Activated CD4-positive, alpha-beta memory T cell treated with anti-CD3 and anti-CD28 coated beads for 36 hours (primary cell): ENCODE measurements at regions not wholly inside any gene's neighbourhood (a gene's known extent, or its start where the extent isn't known, plus 50 kb on each side); places are given as distances from the start of the nearest gene placed in this dataset.
"Not testable (repeated sequence)": the region's sequence is repeated elsewhere in the genome, so short reads cannot be mapped to it uniquely, and the experiment has no call there.

Experiments
- CTCF ChIA-PET: fragments of 350-600 bp; sonication (Branson Sonifier 250); formaldehyde crosslinking; loops from one replicate; lab custom pipeline; 2021; ENCODE audit warnings: antibody characterized with exemption, inconsistent platforms; lab: Charles Lee
- POLR2A ChIA-PET: fragments of 350-600 bp; sonication (Branson Sonifier 250); formaldehyde crosslinking; loops from one replicate; lab custom pipeline; 2021; ENCODE audit warnings: antibody characterized with exemption; lab: Charles Lee
- DNase-seq: peaks from one replicate; pipeline ENCODE4 v3.0.0-alpha.2; 2020
- H3K27ac Mint-ChIP-seq: one replicate; pipeline ENCODE4 v1.8.0; 2021; ENCODE audit warnings: mixed read lengths
- H3K27me3 Mint-ChIP-seq: one replicate; pipeline ENCODE4 v1.8.0; 2021; ENCODE audit warnings: mixed read lengths
- H3K36me3 Mint-ChIP-seq: one replicate; pipeline ENCODE4 v1.8.0; 2021; ENCODE audit warnings: mixed read lengths
- H3K4me1 Mint-ChIP-seq: one replicate; pipeline ENCODE4 v1.8.0; 2021; ENCODE audit warnings: low read depth, mixed read lengths
- H3K4me3 Mint-ChIP-seq: one replicate; pipeline ENCODE4 v1.8.0; 2021; ENCODE audit warnings: mild to moderate bottlenecking, mixed read lengths
- H3K9me3 Mint-ChIP-seq: one replicate; pipeline ENCODE4 v1.8.0; 2021; ENCODE audit warnings: mixed read lengths
- intact Hi-C: fragments of 100-400 bp; cut with micrococcal nuclease; formaldehyde crosslinking; loops from one replicate; pipeline ENCODE4 v1.15.1; 2023

DNA sequence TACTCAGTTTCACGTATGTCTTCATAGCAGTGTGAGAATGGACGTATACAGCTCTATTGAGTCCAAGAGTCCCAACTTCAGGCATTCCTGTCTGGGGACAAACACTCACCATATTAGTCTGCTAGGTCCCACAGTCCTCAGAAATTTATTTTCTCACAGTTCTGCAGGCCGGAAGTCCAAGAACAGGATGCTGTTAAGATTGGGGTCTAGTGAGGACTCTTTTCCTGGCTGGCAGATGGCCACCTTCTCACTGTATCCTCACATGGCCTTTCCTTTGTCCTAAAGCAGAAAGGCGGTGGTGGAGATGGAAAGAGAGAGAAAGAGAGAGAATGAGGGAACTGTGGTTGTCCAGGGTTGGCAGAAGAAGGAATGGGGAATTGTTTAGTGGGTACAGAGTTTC, 82.0 kb upstream of the PRKX start:
- POLR2A ChIA-PET, H3K27ac Mint-ChIP-seq, intact Hi-C loops, H3K27me3 Mint-ChIP-seq, H3K4me3 Mint-ChIP-seq, H3K36me3 Mint-ChIP-seq, H3K4me1 Mint-ChIP-seq, H3K9me3 Mint-ChIP-seq, DNase-seq, CTCF ChIA-PET: not testable (repeated sequence)

DNA sequence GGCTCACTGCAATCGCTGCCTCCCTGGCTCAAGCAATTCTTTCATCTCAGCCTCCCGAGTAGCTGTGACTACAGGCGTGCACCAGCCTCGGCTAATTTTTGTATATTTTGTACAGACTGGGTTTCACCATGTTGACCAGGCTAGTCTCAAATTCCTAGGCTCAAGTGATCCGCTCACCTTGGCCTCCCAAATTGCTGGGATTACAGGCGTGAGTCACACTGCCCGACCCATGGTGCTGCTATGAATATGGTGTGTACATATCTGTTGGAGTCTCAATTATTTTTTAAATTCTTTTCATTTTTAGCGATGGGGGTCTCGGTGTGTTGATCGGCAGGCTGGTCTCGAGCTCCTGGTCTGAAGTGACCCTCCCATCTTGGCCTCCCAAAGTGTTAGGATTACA, 78.0 kb upstream of the PRKX start:
- H3K9me3 Mint-ChIP-seq: no peaks in the 10 kb centered on the region
- CTCF ChIA-PET: interaction anchor here (1.2 kb wide), 1 partner anchor 141 kb away, joined by 3 read pairs; no protein-coding TSS in a partner anchor
- no peak overlapping the region for H3K27ac Mint-ChIP-seq
- no peak overlapping the region for H3K4me3 Mint-ChIP-seq
- no peaks in the 10 kb centered on the region for H3K27me3 Mint-ChIP-seq
- H3K4me1 Mint-ChIP-seq: peaks cover 3% of the 10 kb centered on the region
- POLR2A ChIA-PET: no interaction called here
- intact Hi-C loops: no loop called here
- DNase-seq: no peak
- no peaks in the 10 kb centered on the region for H3K36me3 Mint-ChIP-seq

DNA sequence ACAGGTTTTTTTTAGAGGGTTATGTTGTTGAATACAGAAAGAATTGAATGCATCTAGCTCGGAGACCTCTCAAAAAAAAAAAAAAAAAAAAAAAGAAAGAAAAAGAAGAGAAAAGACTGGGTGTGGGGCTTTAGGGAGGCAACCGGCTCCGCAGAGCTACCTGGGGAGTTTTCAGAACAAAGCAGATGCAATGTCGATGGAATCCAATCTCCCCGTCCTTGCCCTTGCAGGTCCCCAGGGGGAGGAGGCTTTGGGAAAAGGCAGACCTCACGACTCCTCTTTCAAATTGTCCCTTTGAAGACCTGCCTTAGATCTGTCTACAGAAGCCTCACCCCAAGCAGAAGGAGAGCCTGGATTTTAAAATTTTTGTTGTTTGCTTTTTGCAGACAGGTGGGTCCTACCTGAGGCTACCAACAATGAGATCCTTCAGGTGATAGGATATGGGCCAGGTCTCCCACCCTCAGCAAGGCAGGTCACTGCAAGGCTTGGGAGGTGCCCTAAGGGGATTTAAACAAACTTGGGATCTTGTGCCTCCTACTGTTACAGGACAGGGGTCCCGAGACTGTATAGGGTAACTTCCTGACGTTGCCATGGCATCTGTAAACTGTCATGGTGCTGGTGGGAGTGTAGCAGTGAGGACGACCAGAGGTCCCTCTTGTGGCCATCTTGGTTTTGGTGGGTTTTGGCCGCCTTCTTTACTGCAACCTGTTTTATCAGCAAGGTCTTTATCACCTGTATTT, 75.2 kb upstream of the PRKX start:
- no peaks in the 10 kb centered on the region for H3K27me3 Mint-ChIP-seq

DNA sequence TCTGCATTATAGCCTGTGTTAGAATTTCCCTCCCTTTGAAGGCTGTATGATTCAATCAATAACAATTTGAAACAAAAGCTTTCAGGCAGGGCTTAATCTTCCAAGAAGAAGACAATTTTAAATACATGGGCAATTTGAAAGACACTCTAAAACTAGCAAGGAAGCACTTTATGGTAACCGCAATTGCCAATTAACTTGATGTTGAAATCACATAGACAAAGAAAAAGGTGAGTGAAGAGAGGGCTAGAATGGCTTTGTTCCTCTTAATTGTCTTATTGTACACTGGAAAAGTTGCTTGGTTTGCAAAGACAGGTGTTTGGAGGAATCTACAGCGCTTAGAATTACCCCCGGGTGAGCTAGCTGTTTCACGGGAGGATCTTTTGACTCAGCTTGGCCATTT, 74.4 kb upstream of the PRKX start:
- no peaks in the 10 kb centered on the region for H3K27me3 Mint-ChIP-seq
- H3K36me3 Mint-ChIP-seq: no peaks in the 10 kb centered on the region
- H3K27ac Mint-ChIP-seq: no peak overlapping the region
- POLR2A ChIA-PET: interaction anchor here (0.5 kb wide), 1 partner anchor 82 kb away, joined by 4 read pairs; no protein-coding TSS in a partner anchor
- no peak overlapping the region for H3K4me3 Mint-ChIP-seq
- H3K9me3 Mint-ChIP-seq: no peaks in the 10 kb centered on the region
- intact Hi-C loops: loop anchor here (2.0 to 10.0 kb wide), 2 partner anchors 73 to 137 kb away; partner anchors contain the start of gene PRKX
- no peak for DNase-seq
- CTCF ChIA-PET: interaction anchor here (0.6 kb wide), 1 partner anchor 76 kb away, joined by 3 read pairs; no protein-coding TSS in a partner anchor
- peaks cover 3% of the 10 kb centered on the region for H3K4me1 Mint-ChIP-seq

More for the DNA sequence above, 75.2 kb upstream of the PRKX start:
- intact Hi-C loops: loop anchor here (2.0 to 10.0 kb wide), 2 partner anchors 74 to 138 kb away; partner anchors contain the start of gene PRKX
- H3K27ac Mint-ChIP-seq: no peak overlapping the region
- no peaks in the 10 kb centered on the region for H3K9me3 Mint-ChIP-seq
- ChIA-PET POLR2A (no interaction called here), CTCF (interaction anchor here (0.6 kb wide), 1 partner anchor 76 kb away, joined by 3 read pairs; no protein-coding TSS in a partner anchor)
- peaks cover 3% of the 10 kb centered on the region for H3K4me1 Mint-ChIP-seq
- no peaks in the 10 kb centered on the region for H3K36me3 Mint-ChIP-seq
- DNase-seq: peak; percentile 25
- no peak overlapping the region for H3K4me3 Mint-ChIP-seq

DNA sequence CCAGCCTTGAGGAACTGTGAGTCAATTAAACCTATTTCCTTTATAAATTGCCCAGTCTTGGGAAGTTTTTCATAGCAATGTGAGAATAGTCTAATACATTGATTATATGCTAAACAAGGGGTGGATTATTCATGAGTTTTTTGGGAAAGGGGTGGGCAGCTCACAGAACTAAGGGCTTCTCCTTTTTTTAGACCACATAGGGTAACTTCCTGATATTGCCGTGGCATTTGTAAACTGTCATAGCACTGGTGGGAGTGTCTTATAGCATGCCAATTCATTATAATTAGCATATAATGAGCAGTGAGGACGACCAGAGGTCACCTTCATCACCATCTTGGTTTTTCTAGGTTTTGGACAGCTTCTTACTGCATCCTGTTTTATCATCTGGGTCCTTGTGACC, 72.4 kb upstream of the PRKX start:
- DNase-seq, H3K27ac Mint-ChIP-seq, H3K36me3 Mint-ChIP-seq, CTCF ChIA-PET, H3K4me3 Mint-ChIP-seq, H3K9me3 Mint-ChIP-seq, POLR2A ChIA-PET, H3K27me3 Mint-ChIP-seq, H3K4me1 Mint-ChIP-seq: not testable (repeated sequence)
- intact Hi-C loops: loop anchor here (10.0 kb wide), 1 partner anchor 71 kb away; the partner anchor contains the start of gene PRKX

GRCh38 chrX:3780564-3780963, 67.1 kb upstream of the PRKX start:
- H3K4me1 Mint-ChIP-seq: peaks cover 17% of the 10 kb centered on the region
- DNase-seq: no peak
- H3K36me3 Mint-ChIP-seq: no peaks in the 10 kb centered on the region
- ChIA-PET POLR2A (no interaction called here), CTCF (no interaction called here)
- H3K4me3 Mint-ChIP-seq: no peak overlapping the region
- no peaks in the 10 kb centered on the region for H3K9me3 Mint-ChIP-seq
- H3K27ac Mint-ChIP-seq: no peak overlapping the region
- intact Hi-C loops: loop anchor here (10.0 kb wide), 1 partner anchor 66 kb away; the partner anchor contains the start of gene PRKX
- H3K27me3 Mint-ChIP-seq: no peaks in the 10 kb centered on the region

DNA sequence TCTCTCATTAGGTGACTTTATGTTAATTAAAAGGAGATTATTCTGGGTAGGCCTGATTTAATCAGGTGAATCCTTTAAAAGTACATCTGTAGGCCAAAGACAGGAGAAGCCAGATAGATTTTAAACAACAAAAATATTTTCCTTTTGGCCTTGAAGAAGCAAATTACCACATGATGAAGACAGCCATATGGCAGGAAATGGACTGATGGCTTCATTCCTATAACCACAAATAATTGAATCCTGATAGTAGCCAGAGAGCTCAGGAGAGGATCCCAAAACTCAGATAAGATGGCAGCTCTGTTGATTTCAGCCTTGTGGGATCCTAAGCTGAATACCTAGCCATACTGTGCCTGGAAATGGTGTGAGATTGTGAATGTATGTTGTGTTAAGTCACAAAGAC, 66.1 kb upstream of the PRKX start:
- no peaks in the 10 kb centered on the region for H3K27me3 Mint-ChIP-seq
- no peaks in the 10 kb centered on the region for H3K36me3 Mint-ChIP-seq
- no peak overlapping the region for H3K4me3 Mint-ChIP-seq
- H3K4me1 Mint-ChIP-seq: peaks cover 17% of the 10 kb centered on the region
- H3K27ac Mint-ChIP-seq: no peak overlapping the region
- CTCF ChIA-PET: interaction anchor here (0.7 kb wide), 1 partner anchor 651 kb away, joined by 3 read pairs; no protein-coding TSS in a partner anchor
- no peaks in the 10 kb centered on the region for H3K9me3 Mint-ChIP-seq
- POLR2A ChIA-PET: no interaction called here
- DNase-seq: no peak
- intact Hi-C loops: no loop called here

DNA sequence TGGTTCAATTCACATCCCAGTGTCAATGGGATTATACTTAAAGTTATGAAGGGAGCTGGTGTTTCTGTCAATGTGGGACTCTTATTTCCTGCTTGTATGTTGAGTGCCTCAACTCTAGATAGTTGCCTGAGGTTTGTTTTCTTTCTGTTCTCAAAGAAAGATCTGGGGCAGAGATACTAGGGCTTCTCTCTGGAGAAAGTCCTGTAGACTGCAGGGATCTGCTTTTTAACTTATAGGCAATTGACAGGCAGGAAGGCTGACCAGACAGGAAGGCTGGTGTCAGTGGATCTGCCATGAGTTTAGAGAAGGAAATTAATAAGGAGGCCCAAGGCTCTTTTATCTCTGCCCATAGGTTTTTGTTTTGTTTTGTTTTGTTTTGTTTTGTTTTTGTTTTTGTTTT, 64.0 kb upstream of the PRKX start:
- H3K4me3 Mint-ChIP-seq: no peak overlapping the region
- POLR2A ChIA-PET: no interaction called here
- no peak for DNase-seq
- no peaks in the 10 kb centered on the region for H3K9me3 Mint-ChIP-seq
- no peak overlapping the region for H3K27ac Mint-ChIP-seq
- H3K27me3 Mint-ChIP-seq: no peaks in the 10 kb centered on the region
- CTCF ChIA-PET: interaction anchor here (1.6 kb wide), 1 partner anchor 126 kb away, joined by 3 read pairs; no protein-coding TSS in a partner anchor
- no peaks in the 10 kb centered on the region for H3K36me3 Mint-ChIP-seq
- peaks cover 17% of the 10 kb centered on the region for H3K4me1 Mint-ChIP-seq
- intact Hi-C loops: no loop called here

DNA sequence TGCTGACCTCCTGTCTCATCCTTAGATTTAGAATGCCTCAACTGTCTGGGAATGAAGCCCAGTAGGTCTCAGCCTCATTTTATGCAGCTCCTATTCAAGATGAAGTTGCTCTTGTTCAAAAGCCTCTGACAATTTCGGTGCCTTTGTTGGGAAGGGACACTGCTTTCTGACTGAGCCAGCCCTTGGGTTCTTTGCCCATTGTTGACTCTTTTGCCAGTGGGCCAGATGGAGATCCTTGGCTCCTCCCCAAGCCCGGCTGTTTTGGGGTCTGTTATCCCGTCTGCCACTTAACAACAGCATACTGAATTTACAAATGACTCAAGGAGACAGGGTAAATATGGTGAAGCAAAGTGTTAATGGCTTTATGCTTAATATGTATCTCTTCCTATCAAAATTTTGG, 58.3 kb upstream of the PRKX start:
- CTCF ChIA-PET: no interaction called here
- Mint-ChIP-seq H3K4me1 (peaks cover under 1% of the 10 kb centered on the region), H3K4me3 (no peak overlapping the region), H3K27me3 (no peaks in the 10 kb centered on the region), H3K9me3 (no peaks in the 10 kb centered on the region), H3K27ac (no peak overlapping the region), H3K36me3 (no peaks in the 10 kb centered on the region)
- intact Hi-C loops: no loop called here
- DNase-seq: no peak
- POLR2A ChIA-PET: no interaction called here

- Mint-ChIP-seq H3K4me1 (no peaks in the 10 kb centered on the region), H3K4me3 (no peak overlapping the region), H3K36me3 (no peaks in the 10 kb centered on the region), H3K27me3 (no peaks in the 10 kb centered on the region), H3K9me3 (no peaks in the 10 kb centered on the region), H3K27ac (no peak overlapping the region)
- intact Hi-C loops: no loop called here
- ChIA-PET CTCF (no interaction called here), POLR2A (no interaction called here)
- no peak for DNase-seq
Observed at GRCh38 chrX:3768881-3769280, 55.4 kb upstream of the PRKX start.
